Loucy (cell line): ENCODE measurements at regions not wholly inside any gene's neighbourhood (a gene's known extent, or its start where the extent isn't known, plus 50 kb on each side); places are given as distances from the start of the nearest gene placed in this dataset.

Experiments
- CTCF ChIP-seq: fragments of 200-600 bp; sonication (generic); conservative IDR thresholded peaks from 2 replicates; pipeline ENCODE4 v1.5.1; 2014; ENCODE audit warnings: mild to moderate bottlenecking, antibody characterized with exemption, low read length
- EZH2phosphoT487 ChIP-seq: fragments of 200-600 bp; IDR thresholded peaks from 2 replicates; pipeline ENCODE4 v1.6.1; 2018; ENCODE audit warnings: antibody characterized with exemption, mild to moderate bottlenecking, moderate library complexity, borderline replicate concordance

DNA sequence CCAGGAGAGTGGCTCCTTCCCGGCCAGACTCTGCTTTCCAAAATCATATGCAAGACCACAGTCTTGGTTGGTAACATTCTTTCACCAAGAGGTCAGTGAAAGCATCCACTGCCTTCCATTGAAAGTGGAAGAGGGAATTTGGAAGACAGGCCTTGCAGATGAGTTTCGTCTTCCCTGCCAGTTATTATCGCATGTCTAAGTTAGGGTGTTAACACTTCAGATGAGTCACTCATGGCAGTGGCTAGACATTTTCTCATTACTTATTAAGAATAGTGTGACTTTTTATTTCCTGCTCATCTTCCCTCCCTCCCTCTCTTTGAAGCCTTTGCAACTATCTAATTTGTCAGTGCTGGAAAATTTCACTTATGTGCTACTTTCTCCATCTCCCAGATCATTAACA lies 102.9 kb upstream of the EPB41L3 start:
- no peak for TF ChIP-seq CTCF
- no peak for TF ChIP-seq EZH2phosphoT487
